RPMI7951 (cell line): ENCODE measurements at regions not wholly inside any gene's neighbourhood (a gene's known extent, or its start where the extent isn't known, plus 50 kb on each side); places are given as distances from the start of the nearest gene placed in this dataset.
"Not testable (repeated sequence)": the region's sequence is repeated elsewhere in the genome, so short reads cannot be mapped to it uniquely, and the experiment has no call there.

ENCODE experiments used
- DNase-seq: peaks from one replicate; pipeline ENCODE4 v3.0.0-alpha.2; 2012; ENCODE audit warnings: low read depth

- no peak for DNase-seq
Measured at GRCh38 chr5:67643536-67643935, 446.9 kb upstream of the CD180 start.

GRCh38 chr5:67639976-67640375 is 443.4 kb upstream of the CD180 start:
- no peak for DNase-seq

DNA sequence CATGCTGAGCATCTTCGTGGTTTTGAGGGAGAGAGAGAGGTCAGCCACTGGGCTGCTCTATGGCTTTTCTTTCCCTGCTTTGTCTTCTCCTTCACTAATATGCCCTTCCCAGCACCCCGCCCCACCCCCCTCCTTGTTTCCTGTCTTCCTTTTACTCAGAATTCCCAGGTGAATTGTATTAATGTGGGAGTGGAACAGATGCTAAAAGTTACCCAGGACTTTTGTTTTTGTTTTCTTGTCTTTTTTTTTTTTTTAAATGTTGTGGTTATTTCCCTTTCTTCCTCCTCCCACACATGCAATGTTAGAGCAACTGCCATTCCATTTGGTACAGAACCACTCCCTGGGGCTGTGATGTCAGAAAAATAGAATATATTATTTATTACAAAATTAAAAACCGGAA is 442.7 kb upstream of the CD180 start:
- no peak for DNase-seq

GRCh38 chr5:67636850-67637524 is 440.4 kb upstream of the CD180 start:
- no peak for DNase-seq

- DNase-seq = no peak
Measured at GRCh38 chr5:67636091-67636490, 439.5 kb upstream of the CD180 start.

DNA sequence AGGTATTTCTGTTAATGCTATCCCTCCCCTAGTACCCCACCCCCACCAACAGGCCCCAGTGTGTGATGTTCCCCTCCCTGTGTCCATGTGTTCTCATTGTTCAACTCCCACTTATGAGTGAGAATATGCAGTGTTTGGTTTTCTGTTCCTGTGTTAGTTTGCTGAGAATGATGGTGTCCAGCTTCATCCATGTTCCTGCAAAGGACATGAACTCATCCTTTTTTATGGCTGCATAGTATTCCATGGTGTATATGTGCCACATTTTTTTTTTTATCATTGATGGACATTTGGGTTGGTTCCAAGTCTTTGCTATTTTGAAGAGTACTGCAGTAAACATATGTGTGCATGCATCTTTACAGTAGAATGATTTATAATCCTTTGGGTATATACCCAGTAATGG is 430.5 kb upstream of the CD180 start:
- DNase-seq = not testable (repeated sequence)

DNA sequence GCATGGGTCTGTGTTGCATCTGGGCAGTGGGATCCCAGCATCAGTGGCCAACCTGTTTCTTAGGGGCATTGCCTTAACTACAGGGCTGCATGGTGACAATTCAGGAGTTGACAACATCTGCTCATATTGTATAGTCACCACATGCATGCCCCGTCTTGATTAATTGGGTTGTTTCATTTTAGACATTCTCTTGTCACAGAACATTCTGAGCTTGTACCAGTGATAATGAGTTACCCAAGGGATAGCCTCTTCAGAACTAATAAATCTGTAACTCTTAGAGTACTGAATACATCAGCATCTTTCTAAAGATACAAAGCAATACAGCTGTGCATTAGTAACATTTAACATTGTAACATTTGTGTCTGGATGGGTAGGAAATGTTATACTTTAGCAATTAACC is 426.5 kb upstream of the CD180 start:
- no peak for DNase-seq

GRCh38 chr5:67620424-67621397 is 424.1 kb upstream of the CD180 start:
- no peak for DNase-seq

- DNase-seq = no peak
Measured at GRCh38 chr5:67619636-67620035, 423.0 kb upstream of the CD180 start.

DNA sequence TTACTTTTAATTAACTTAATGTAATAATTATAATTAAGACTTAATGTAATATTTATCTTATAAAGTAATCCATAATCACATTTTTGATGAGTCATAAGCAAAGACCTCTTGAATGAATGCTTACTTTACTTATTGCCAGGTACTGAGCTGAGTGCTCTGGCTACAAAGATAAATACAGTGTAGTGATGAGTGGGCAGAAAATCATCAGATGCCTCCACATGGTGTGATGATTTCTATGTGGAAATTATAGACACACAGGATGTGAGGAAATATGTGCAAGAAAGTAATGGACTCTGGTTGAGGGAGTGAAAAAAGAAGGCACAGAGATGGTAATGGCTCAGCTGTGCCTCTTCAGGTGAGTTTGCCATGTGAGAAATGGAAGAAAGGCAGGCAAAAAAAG is 422.6 kb upstream of the CD180 start:
- no peak for DNase-seq

GRCh38 chr5:67617051-67617450 is 420.5 kb upstream of the CD180 start:
- no peak for DNase-seq

- no peak for DNase-seq
Measured at GRCh38 chr5:67612961-67613360, 416.4 kb upstream of the CD180 start.

DNA sequence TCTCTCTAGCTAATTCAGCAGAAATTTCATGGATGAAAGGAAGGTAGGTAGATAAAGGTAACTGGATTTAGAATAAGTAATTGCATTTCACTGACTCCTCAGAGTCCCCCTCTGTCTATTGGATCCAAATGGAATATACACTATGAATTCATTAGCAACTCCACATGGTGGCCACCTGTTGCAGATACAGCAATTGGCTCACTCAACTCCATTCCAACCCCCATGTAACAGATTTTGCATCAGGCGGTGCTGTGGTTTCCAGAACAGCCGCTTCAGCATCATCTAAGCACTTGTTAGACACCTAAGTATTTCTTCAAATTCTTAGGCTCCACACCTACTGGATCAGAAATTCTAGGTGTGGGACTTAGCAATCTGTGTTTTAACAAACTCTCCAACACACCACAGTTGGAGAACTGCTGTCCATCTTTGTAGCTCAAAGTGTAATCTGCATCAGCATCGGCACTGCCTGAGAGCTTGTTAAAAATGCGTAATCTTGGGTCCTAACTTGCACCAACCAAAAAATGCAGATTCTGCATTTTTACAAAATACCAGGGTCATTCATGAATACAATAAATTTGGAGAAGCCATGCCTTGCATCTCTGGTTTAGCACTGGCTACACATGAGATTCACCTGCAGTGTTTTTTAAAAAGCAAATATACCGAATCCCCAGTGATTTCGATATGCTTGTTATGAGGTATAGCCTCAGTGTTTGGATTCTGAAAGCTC is 413.8 kb upstream of the CD180 start:
- DNase-seq = no peak

DNA sequence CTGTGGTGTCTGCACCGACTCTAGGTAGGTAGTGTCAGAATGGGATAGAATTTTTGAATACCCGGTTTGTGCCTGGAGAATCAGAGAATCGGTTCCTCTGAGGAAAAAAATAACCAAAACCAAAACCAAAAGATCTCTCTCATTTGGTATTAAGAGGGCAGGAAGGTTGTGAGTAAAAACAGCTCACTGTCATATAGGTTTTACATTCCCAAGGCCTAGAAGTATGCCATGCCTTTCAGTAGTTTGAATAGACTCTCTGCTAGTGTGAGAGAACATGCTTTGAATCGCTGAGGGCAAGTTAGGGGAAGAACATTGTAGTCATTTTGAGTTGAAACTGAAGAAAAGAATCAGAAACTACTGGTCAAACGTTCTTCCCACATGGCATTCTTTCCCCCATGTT is 411.4 kb upstream of the CD180 start:
- DNase-seq = no peak

GRCh38 chr5:67606586-67606947 is 410.0 kb upstream of the CD180 start:
- no peak for DNase-seq

GRCh38 chr5:67605730-67606585 is 409.4 kb upstream of the CD180 start:
- no peak for DNase-seq

DNA sequence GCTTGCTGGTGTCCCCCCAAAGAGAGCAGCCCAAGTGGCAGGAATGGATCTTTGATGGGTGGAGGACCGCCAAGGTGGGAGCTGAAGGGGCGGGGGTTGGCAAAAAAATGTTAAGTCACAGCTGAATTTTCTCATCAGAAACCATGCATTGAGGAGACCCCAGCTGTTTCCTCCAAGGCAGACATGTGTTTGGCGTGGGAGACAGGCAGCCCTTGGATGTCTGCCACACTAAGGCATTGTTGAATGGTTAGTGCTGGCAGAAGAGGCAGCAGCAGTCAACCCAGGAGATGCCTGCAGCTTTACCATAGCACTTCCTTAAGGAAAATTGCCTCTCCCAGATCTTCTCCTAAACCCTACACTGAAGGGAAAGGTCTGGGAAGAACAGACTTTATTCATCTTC is 394.9 kb upstream of the CD180 start:
- DNase-seq = no peak

- no peak for DNase-seq
Measured at GRCh38 chr5:67588389-67588788, 391.8 kb upstream of the CD180 start.

- DNase-seq = peak; percentile 43
Measured at GRCh38 chr5:67581203-67581602, 384.6 kb upstream of the CD180 start.

DNA sequence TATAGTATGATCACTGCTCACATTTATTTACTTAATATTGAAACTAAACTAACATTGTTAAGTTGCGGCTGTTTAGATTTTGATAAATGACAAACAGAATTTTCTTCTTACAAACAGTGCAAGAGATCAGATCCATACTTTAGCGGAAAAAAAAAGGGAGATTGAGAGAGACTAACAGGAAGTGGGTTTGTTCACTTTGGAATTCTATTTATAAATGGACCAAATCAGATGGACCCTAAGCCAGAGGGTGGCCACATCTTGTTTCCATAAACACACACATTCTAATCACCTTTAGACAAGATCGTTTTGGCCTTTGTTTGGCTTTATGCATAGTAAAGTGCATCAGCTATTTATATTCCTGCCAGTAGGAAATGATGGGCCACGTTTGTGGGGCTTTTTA is 381.4 kb upstream of the CD180 start:
- DNase-seq = peak; percentile 20

DNA sequence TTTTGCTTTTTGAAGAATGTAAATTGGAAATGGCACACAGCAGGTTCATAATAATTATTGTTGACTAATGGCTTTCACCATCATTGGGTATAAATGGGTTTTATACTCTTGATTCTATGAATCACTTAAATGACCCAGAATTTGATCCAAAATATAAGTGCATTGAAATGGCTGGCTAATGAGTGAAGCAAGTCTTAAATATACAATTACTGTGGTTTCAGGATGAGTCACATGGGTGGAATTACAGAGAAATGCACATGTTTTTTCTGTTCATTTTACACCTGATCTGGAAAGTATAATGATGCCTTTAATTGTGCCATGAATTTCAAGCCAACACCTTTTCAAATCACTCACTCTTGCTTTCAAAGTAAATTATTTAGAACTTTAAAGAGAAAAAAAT is 380.8 kb upstream of the CD180 start:
- DNase-seq = peak; percentile 37

GRCh38 chr5:67576112-67576511 is 379.5 kb upstream of the CD180 start:
- DNase-seq = no peak
